Sciatic nerve (tissue), 2 donors: ENCODE measurements at regions not wholly inside any gene's neighbourhood (a gene's known extent, or its start where the extent isn't known, plus 50 kb on each side); places are given as distances from the start of the nearest gene placed in this dataset.

Source experiments
- ATAC-seq: fragments of 200-7000 bp; cut with Tn5 transposase; one replicate; pipeline ENCODE4 v1.9.1; 2020; ENCODE audit warnings: mild to moderate bottlenecking, moderate library complexity
- DNase-seq: peaks from one replicate; pipeline ENCODE4 v3.0.0-alpha.2; 2020; ENCODE audit warnings: low spot score
- intact Hi-C: fragments of 100-400 bp; cut with DNase I; formaldehyde crosslinking; loops from one replicate; pipeline ENCODE4 v1.14.2; 2022
- donor health status: DM: no; HTN: no; CAD: no.
- donor health status: DM: no; HTN: no; CAD: no.

DNA sequence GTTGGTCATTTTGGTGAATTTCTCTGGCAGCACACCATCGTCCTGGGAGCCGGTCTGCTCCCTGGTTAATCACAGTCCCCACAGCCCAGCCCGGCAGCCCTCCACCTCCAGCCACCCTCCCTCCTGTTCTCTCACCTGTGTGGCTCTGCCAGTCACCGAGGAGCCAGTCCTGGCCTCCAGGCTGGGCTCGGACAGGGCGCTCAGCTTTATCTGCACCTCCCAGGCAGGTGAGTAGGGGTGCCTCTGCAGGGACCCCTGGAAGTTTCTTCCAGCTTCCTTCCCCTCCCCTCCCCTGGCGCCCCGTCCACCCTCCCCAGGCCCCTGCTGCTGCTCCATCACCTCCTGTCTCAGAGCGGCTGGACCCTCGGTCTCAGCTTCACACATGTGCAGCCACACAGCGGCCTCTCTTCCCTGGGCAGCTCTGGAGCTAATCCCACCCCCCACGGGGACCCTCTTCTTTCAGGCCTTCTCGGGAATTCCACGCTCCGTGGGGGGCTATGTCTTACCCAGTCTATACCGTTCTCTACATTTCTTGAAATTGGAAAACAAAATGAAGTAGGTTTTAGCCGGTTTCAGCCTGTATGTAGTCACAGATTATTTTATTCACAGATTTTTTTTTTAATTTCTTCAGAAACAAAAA, 213.9 kb upstream of the PPP2R2D start:
- DNase-seq (no peak), ATAC-seq (no peak)
- intact Hi-C loops: no loop called here

DNA sequence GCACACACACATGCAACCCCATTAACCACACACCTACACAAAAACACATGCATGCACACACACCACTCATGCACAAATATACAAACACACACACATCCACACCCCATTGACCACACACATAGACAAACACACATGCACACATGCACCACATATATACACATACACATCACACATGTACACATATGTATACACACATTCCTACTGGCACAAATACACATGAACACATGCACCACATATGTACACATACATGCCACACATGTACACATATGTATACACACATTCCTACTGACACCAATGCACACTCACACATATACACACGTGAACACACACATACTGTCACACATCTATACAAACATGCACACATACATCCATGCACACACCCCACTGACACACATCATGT, 212.5 kb upstream of the PPP2R2D start:
- DNase-seq: no peak

DNA sequence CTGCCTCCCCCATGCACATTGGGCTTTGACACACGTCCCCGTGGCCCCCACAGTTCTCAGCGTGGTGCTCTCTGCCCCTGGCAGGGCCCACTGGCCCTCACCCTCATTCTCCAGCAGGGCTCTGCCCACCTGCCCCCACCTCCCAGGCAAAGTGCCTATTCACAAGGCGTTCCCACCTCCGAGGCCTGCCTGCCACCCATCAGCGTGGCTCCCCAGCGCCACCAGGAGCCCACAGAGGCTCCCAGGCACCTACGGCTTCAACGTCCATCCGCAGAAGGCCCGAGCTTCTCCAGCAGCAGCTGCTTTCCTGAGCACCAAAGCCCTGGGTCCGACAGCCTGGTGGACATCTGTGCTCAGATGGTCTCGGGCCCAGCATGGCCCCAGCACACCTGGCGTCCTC, 211.8 kb upstream of the PPP2R2D start:
- ATAC-seq (no peak), DNase-seq (no peak)
- intact Hi-C loops: no loop called here

More for the DNA sequence above, 212.5 kb upstream of the PPP2R2D start:
- intact Hi-C loops: no loop called here
- no peak for ATAC-seq

DNA sequence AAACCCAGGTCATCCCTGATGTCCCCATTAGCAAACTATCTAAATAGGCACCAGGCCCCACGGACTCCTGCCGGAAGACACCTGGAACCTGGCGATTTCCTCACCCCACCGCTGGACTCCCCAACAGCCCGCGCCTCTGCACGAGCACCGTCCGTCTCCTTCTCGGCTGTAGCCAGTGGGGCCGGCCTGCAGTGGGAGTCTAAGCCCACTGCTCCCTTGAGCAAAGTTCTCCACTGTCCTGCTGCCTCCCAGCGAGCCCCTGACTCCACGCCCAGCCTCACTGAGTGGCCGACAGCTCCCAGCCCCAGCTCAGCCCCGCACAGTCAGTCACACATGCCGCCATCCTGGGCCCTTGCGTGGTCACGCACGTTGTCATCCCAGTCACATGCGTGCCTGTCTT, 211.3 kb upstream of the PPP2R2D start:
- ATAC-seq (no peak), DNase-seq (no peak)
- intact Hi-C loops: no loop called here

DNA sequence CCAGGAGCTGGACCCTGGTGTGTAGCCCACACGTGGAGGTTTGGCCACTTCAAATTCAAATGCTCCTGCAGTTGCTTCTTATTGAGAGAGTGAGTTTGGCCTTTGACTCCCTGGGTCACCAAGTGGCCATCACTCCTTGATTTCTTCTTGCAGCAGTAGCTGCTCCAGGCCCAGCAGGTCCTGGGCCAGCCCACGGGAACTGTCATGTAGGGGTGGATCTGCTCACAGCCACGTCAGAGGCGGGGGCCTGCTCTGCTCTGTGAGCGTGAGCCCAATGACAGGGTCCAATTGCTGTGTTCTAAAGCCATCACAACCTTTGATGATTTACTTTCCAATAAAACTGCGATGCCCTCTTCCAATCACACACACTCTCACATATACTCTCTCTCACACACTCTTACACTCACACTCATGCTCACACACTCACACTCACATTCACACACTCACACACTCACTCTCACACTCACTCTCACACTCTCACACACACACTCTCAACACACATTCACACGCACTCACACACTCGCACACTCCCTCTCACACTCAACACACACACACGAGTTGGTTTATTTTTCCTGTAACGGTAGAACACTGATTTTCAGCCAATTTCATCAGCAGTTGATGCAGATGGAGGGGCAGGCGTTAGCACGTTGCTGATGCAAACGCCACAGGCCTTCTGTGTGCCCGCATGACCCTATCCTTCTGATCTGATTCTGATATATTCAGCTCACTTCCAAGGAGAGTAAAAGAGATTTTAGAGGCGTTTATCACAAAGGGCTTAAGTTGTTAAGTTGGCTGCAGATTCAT, 210.7 kb upstream of the PPP2R2D start:
- ATAC-seq (no peak), DNase-seq (no peak)
- intact Hi-C loops: no loop called here

DNA sequence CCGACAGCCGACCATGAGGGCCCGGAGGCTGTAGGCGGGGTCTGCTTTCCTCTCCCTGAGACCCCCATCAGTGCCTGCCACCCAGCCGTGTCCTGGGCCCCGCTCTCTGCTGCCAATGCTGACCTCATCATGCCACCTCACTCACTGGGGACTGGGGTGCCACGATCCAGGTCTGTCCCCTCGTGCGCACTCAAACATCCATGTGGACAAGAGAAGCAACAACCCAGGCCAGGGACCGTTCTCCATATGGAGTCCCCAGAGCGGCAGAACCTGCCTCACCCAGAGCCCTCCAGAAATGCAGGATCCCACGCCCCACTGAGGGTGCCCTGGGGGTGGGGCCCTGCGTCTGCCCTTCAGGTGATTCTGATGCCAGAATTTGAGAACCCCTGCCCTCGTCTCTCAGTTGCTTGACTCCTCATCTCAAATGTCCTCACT, 210.0 kb upstream of the PPP2R2D start:
- DNase-seq (peak; percentile 53), ATAC-seq (no peak)
- intact Hi-C loops: no loop called here

DNA sequence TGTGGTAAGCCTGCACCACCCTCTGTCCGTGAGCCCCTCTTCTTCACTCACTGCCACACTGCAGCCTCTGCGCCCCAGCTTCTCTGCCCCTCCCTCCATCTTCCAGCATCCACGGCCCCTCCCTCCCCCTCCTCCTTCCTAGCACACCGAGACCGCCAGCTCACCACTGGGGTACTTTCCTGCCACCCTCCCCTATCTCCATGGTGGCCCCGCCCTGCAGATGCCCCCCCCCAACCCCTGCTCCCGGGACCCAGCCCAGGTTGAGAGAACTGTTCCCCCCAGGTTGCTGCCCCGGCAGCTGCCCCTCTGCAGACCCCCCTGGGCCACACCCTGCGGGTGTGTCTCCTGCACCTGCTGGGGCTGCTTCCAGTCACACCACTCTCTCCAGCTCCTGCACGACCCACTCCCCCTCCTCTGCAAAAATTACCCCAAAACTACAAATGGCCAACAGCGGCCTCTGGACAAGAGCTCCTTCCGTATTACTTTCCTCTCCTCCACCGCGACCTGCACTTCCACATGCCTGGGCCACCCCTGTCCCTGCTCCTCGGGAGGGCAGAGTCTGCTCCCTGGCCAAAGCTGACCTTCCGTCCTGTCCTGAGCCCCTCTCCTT, 209.2 kb upstream of the PPP2R2D start:
- ATAC-seq (no peak), DNase-seq (peak; percentile 31)
- intact Hi-C loops: no loop called here

DNA sequence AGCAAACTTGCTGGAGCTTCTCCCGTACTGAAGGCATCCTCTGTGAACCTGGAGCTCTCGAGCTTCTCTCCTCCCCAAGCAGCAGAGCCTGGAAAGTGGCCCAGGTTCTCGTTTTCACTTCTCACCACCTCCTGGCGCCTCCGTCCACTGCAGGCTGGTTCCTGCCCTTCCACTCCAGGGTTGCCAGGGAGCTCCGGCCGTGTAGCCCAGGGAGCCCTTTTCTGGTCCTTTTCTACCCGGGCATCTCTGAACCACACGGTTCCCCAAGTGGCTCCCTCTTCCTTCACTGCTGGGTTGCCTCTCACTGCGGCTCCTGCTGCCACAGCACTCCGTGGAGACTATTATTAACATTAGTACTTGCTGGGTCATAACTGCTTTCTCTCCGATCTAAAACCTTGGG, 208.6 kb upstream of the PPP2R2D start:
- DNase-seq (peak; percentile 50), ATAC-seq (no peak)
- intact Hi-C loops: no loop called here

DNA sequence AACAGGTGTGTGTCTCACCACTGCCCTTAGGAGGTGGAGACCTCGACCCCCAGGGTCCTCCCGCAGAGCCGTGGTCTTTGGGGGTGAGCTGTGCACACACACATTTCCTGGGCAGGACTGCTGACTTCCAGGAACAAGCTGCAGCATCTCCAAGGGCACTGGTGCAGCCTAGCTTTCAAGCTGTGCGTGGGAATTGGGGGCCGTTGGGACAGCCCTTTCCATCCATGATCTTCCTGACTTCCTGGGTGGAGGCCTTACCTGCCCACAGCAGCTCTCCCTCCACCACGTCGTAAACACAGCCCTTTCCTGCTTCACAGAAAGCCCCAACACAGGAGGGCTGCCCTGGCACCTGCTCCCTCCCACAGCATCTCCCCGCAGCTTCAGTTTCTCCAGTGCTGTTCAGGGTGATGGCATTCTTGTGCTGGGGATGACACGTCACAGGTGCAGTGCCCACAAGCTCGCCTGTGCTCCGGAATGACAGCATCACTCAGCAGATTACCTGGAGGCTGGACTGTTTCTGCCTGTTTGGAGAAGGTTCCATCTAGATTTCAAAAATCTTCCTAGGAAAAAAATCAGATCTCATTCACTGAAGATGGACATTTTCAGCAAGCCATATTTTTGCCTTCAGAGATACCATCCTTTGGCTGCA, 208.0 kb upstream of the PPP2R2D start:
- DNase-seq: peak; percentile 45
- intact Hi-C loops: no loop called here
- no peak for ATAC-seq

DNA sequence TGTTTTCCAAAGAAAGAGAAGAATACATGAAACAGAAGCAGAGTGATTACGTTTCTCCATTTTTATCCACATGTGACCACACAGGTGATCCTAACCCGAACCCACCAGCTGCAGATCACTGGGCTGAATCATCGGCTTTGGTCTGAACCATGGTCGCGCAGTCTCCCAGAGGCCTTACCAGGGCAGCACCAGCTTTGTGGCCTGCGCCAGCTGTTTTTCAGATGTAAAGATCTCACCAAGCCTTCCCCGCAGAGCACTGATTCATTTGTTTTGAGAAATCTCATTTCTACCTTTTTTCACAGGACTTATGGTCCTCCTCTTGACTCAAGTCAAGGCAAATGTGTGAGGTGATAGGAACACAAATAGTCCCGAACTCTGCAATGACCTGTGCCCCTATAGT, 207.0 kb upstream of the PPP2R2D start:
- ATAC-seq: no peak
- peak; percentile 6 for DNase-seq
- intact Hi-C loops: no loop called here

DNA sequence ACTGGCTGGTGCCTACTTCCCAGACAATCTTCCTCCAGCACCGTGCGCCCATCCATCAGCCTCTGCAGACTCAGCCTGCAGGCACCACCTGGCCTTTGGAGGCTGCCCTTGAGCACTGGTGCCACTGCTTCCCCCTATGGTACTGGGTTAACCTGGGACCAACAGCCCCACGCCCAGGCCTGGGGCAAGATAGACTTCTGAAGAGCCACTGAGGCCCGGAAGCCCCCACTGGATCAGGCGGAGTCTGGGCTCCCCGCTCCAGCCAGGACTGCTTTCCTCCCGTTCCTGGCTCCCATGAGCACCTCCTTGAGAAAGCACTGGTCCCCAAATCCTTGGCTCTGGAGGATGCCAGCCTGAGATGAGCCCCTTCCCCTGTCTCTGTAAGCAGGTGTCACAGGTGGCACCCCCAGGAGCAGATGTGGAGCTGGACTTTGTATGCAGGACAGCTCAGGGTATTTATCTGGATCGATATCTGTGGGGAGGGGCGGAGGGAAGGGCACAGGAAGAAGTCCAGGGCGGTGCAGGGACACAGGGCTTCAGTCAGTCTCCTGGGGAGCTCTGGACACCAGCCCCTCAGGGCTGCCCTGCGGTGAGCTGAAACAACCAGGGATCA, 206.5 kb upstream of the PPP2R2D start:
- intact Hi-C loops: no loop called here

DNA sequence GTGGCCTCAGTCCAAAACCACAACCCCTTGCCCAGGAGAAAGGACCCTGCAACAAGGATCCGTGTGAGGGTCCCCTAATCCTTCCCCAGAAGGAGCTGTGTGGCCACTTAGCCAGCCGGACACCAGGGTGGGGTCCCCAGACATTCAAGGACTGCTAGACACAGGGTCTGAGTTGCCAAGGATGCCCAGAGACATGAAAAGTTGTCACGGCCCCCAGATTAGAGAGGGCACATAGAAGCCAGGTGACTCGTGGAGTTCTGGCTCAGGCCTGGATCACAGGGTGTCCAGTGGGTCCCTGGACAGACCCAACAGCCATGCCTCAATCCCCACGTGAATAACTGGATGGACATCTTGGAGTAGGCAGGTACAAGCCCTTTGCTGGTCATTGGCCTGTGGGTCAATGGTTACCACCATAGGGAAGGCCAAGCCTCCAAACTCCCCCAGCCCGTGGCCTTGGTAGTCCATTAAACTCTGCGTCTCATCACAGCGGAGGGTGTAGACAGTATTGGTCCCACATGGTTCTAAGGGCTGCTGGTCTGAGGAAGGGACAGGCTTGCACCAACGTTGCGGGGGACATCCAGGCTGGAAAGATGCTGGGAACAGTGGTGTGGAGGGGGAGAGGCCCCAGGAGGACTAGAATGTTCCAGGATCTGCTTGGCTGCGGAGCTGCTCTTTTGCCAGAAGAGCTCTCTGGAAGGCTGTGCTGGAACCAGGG, 205.9 kb upstream of the PPP2R2D start:
- DNase-seq (peak; percentile 42), ATAC-seq (no peak)
- intact Hi-C loops: no loop called here

More for the DNA sequence above, 206.5 kb upstream of the PPP2R2D start:
- peak; percentile 41 for DNase-seq
- ATAC-seq: no peak

DNA sequence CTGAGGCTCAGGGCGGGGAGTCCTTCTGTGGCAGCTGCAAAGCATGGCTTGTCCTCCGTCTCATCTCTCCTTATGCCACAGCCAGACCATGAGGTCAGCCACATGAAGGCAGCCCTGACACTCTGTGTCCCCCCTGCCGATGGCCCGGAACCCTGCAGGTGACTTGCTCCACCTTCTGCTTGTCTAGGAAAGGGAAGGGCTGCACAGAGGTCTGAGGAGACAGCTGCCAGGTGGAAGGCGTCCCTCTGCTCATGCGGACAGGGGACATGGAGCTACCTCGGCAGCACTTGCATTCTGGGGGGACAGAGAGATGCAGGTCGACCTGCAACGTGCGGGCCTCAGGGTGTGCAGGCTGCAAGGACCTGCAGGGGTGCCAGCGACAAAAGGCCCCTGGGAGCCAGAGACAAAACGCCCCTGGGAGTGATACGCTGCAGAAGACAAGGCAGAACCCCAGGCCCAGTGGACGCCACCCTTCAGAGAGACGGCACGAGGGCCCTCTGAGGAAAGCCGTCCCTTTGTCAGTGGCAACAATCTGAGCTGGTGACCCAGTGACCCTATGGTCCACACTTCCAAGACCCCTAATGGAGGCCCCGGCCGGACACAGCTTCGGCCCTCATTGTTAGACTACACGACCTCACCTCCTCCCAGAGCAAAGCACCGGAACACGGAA, 205.2 kb upstream of the PPP2R2D start:
- DNase-seq: peak; percentile 45
- intact Hi-C loops: no loop called here
- no peak for ATAC-seq

DNA sequence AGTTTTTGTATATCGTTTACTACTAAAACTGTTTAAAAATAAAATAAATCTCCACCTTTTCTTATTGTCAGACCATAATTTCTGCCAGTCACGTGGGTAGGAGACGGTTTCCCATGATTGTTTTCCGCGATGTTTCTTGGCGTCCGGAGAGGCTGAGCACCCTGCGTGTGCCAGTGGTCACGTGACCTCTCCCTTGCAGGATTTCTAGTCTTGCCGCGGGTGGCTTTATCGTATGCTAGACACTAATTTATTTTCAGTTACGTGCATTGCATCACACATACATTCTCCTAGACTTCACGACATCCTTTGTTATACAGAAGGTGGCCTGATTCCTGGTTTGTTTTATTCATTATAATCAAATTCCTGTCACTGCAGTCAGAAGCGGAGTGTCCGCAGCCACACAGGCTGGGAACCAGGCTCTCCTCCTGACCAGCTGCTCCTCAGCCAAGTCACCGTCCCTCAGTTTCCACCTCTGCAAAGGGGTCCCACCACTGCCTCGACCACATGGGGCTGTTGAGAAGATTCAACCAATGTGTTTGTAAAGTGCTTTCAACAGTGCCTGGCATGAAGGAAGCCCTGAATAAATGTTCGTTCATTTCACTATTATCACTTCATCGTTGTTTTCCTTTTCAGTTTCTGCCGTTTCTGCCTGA, 203.2 kb upstream of the PPP2R2D start:
- intact Hi-C loops: no loop called here
- DNase-seq: peak; percentile 27
- no peak for ATAC-seq

DNA sequence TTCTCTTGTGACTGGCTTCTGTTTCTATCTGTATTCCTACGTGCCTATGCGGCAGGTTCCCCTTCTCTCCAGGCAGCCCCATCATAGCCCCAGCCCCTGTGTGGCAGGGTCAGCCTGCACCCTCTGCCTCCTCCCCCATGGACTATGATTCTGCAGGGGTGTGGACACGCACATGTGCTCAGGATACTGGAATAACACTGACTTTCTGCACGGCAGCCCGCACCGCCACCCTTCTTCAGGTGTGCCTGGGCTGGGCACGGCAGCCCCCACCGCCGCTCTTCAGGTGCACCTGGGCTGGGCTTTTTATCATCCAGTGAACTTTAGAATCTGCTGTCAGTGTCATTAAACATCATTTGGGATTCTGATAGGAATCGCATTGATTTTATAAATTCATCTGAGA, 202.6 kb upstream of the PPP2R2D start:
- ATAC-seq (no peak), DNase-seq (peak; percentile 12)
- intact Hi-C loops: no loop called here

DNA sequence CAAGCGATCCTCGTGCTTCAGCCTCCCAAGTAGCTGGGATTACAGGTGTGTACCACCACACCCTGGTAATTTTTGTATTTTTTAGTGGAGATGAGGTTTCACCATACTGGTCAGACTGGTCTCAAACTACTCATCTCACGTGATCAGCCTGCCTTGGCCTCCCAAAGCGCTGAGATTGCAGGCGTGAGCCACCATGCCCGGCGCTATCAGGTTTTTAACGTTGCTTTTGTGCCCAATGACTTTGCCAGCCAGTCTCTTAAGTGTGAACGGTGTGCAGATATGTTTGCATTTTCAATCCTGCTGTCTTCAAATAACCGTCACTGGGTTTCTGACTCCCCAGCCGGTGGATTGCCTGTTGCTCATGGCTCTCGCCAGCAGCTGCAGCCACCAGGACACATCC, 201.8 kb upstream of the PPP2R2D start:
- intact Hi-C loops: no loop called here
- peak; percentile 3 for DNase-seq
- ATAC-seq: no peak

DNA sequence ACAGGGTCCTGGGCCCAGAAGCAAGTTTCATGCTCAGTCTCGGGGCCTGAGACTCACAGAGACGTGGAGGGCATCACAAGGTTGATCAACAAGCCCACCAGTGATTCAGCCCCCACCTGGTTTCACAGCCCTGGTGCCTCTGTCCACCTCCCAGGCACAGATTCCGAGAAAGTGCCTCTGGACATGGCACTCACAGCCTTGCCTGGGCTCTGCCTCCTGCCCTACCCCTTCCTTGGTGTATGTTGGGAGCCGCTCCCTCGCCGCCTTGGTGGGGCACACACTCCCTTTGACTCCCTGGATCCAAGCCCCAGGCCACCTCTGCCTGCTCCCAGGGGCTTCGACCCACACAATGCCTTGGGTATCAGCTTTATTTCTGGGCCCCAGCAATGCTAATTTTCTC, 200.8 kb upstream of the PPP2R2D start:
- peak; percentile 28 for DNase-seq
- intact Hi-C loops: no loop called here

DNA sequence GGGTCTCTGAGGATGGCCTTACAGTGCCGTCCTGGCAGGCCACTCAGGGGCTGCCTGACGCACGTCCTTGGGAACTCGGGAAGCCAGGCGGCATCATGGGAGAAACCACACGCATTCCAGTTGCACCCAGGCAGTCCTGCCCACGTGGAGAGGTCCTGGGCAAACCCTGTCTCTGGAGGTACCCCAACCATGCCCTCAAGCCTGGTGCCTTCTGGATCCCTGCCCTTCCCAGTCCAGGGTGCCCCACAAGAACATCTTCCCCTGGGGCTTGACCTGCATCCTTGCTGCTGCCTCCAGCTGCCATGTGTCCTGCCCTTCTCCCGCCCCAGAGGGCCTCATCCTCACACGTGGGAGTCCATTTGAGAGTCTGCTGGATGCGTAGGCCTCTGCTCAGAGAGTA, 200.3 kb upstream of the PPP2R2D start:
- intact Hi-C loops: no loop called here
- ATAC-seq (no peak), DNase-seq (peak; percentile 31)

More for the DNA sequence above, 200.8 kb upstream of the PPP2R2D start:
- ATAC-seq: no peak
